HCT116 (cell line): ENCODE measurements at regions not wholly inside any gene's neighbourhood (a gene's known extent, or its start where the extent isn't known, plus 50 kb on each side); places are given as distances from the start of the nearest gene placed in this dataset.

Experiments used
- ATAC-seq: fragments of 200-7000 bp; cut with Tn5 transposase; 2 replicates; pipeline ENCODE4 v1.9.1; 2020; ENCODE audit warnings: mild to moderate bottlenecking, moderate library complexity
- BruUV-seq: library from RNA; stranded (reverse); fragments of 400-500 nt; replicated peaks from 2 replicates; lab custom pipeline; 2021; lab: Mats Ljungman, UMichigan
- CTCF ChIA-PET: fragments of 300-600 bp; sonication (Branson Sonifier 250); formaldehyde crosslinking; loops from one replicate; lab custom pipeline; 2021; ENCODE audit warnings: antibody characterized with exemption; lab: Charles Lee
- POLR2A ChIA-PET: fragments of 300-600, 350-600 bp; sonication (Branson Sonifier 250); formaldehyde crosslinking; loops from one replicate; lab custom pipeline; 2021; ENCODE audit warnings: antibody characterized with exemption; lab: Charles Lee
- RAD21 ChIA-PET, 2 experiments: fragments of 300-600 bp; sonication (Branson Sonifier 250); formaldehyde crosslinking; loops; one replicate each; lab custom pipeline; 2023; ENCODE audit warnings: low total read pairs in 2 of 2; ENCODE audit not compliant: uncharacterized antibody in 2 of 2, unreplicated experiment in 2 of 2, low non-redundant PET in 1 of 2; lab: Charles Lee
- DNase-seq: peaks from one replicate; pipeline ENCODE4 v3.0.0-alpha.2; 2010; ENCODE audit warnings: low read depth, low spot score
- H2AFZ ChIP-seq: fragments of 200-600 bp; shearing (Covaris generic), sonication (generic); 2 replicates; pipeline ENCODE4 v1.6.1; 2017; ENCODE audit warnings: low read depth, mixed run types, mixed read lengths, antibody characterized with exemption, low read length; ENCODE audit not compliant: poor library complexity, severe bottlenecking
- H3K27ac ChIP-seq: 2 replicates; pipeline ENCODE4 v1.5.1; 2012; ENCODE audit warnings: low read depth, low read length
- H3K27me3 ChIP-seq: fragments of 200-600 bp; sonication (generic); 2 replicates; pipeline ENCODE4 v1.6.1; 2016; ENCODE audit warnings: mixed run types, low read length, mixed read lengths; ENCODE audit not compliant: insufficient read depth
- H3K36me3 ChIP-seq, 2 experiments: fragments of 200-500 bp in 1 of 2; fragments of 200-600 bp in 1 of 2; sonication (Bioruptor generic) in 1 of 2; sonication (generic) in 1 of 2; 2 replicates each; pipeline versions ENCODE4 v1.5.1 to v1.6.1; 2014 to 2016; ENCODE audit warnings: low read length in 2 of 2, inconsistent platforms in 1 of 2, mixed read lengths in 1 of 2, mixed run types in 1 of 2; ENCODE audit not compliant: insufficient read depth in 2 of 2, control insufficient read depth in 1 of 2
- H3K4me1 ChIP-seq, 2 experiments: fragments of 200-600 bp in 1 of 2; sonication (generic) in 1 of 2; 2 replicates each; pipeline versions ENCODE4 v1.5.1 to v1.6.1; 2012 to 2017; ENCODE audit warnings: low read length in 2 of 2, inconsistent platforms in 1 of 2, mild to moderate bottlenecking in 1 of 2, mixed read lengths in 1 of 2, mixed run types in 1 of 2, moderate library complexity in 1 of 2; ENCODE audit not compliant: insufficient read depth in 2 of 2, control insufficient read depth in 1 of 2
- H3K4me2 ChIP-seq: fragments of 200-600 bp; sonication (generic); 2 replicates; pipeline ENCODE4 v1.6.1; 2017; ENCODE audit warnings: mixed run types, low read length, mixed read lengths
- H3K4me3 ChIP-seq, 2 experiments: fragments of 200-600 bp in 1 of 2; sonication (generic) in 1 of 2; replicated peaks in 1 of 2; 2 replicates each; pipeline ENCODE4 v1.5.1; 2011 to 2016; ENCODE audit warnings: low read length in 2 of 2, control low read depth in 1 of 2, low read depth in 1 of 2, mild to moderate bottlenecking in 1 of 2, mixed read lengths in 1 of 2, mixed run types in 1 of 2
- H3K79me2 ChIP-seq: fragments of 200-600 bp; sonication (generic); 2 replicates; pipeline ENCODE4 v1.6.1; 2017; ENCODE audit warnings: mild to moderate bottlenecking, mixed run types, low read length, moderate library complexity, mixed read lengths; ENCODE audit not compliant: insufficient read depth
- H3K9ac ChIP-seq: fragments of 200-600 bp; sonication (generic); 2 replicates; pipeline ENCODE4 v1.6.1; 2016; ENCODE audit warnings: low read length, mixed read lengths
- H3K9me2 ChIP-seq: fragments of 200-600 bp; sonication (generic), shearing (Covaris generic); 2 replicates; pipeline ENCODE4 v1.6.1; 2017; ENCODE audit warnings: mixed run types, mild to moderate bottlenecking, moderate library complexity; ENCODE audit not compliant: insufficient read depth
- H3K9me3 ChIP-seq, 2 experiments: fragments of 200-500 bp in 1 of 2; fragments of 200-600 bp in 1 of 2; sonication (Bioruptor generic) in 1 of 2; sonication (generic) in 1 of 2; 2 replicates each; pipeline ENCODE4 v1.6.1; 2014 to 2017; ENCODE audit warnings: low read length in 2 of 2, mixed read lengths in 2 of 2, inconsistent platforms in 1 of 2, low read depth in 1 of 2, mild to moderate bottlenecking in 1 of 2, mixed run types in 1 of 2, moderate library complexity in 1 of 2; ENCODE audit not compliant: control insufficient read depth in 1 of 2, insufficient read depth in 1 of 2
- H4K20me1 ChIP-seq: fragments of 200-600 bp; sonication (generic), shearing (Covaris generic); 2 replicates; pipeline ENCODE4 v1.6.1; 2017; ENCODE audit warnings: mixed run types, mild to moderate bottlenecking, moderate library complexity; ENCODE audit not compliant: insufficient read depth
- ATF3 ChIP-seq: IDR thresholded peaks from 2 replicates; pipeline ENCODE4 v1.6.1; 2012
- CBX3 ChIP-seq: IDR thresholded peaks from 2 replicates; pipeline ENCODE4 v1.6.1; 2012; ENCODE audit warnings: low read depth
- EZH2 ChIP-seq: fragments of 200-600 bp; sonication (generic); IDR thresholded peaks from 2 replicates; pipeline ENCODE4 v1.6.1; 2017; ENCODE audit warnings: antibody characterized with exemption, mixed run types
- POLR2A ChIP-seq: IDR thresholded peaks from 2 replicates; pipeline ENCODE4 v1.7.0; 2011; ENCODE audit warnings: borderline replicate concordance; ENCODE audit not compliant: insufficient read depth, insufficient read length; ENCODE audit errors: extremely low read depth
- RAD21 ChIP-seq: IDR thresholded peaks from 2 replicates; pipeline ENCODE4 v1.6.1; 2012; ENCODE audit warnings: low read depth, mild to moderate bottlenecking
- SRF ChIP-seq: IDR thresholded peaks from 2 replicates; pipeline ENCODE4 v1.6.1; 2012; ENCODE audit warnings: low read depth
- YY1 ChIP-seq: IDR thresholded peaks from 2 replicates; pipeline ENCODE4 v1.6.1; 2011; ENCODE audit warnings: low read length, low read depth, moderate library complexity, mild to moderate bottlenecking; ENCODE audit not compliant: insufficient replicate concordance; ENCODE audit errors: extremely low read depth
- intact Hi-C: fragments of 100-400 bp; cut with micrococcal nuclease; formaldehyde crosslinking; loops from 2 replicates; pipeline ENCODE4 v1.10.0; 2022
- TF ChIP-seq, protein P1 (sequence below): IDR thresholded peaks from 2 replicates; pipeline ENCODE4 v1.6.1; 2011; ENCODE audit warnings: mild to moderate bottlenecking, low read length, moderate library complexity; ENCODE audit not compliant: insufficient replicate concordance; ENCODE audit errors: extremely low read depth

DNA sequence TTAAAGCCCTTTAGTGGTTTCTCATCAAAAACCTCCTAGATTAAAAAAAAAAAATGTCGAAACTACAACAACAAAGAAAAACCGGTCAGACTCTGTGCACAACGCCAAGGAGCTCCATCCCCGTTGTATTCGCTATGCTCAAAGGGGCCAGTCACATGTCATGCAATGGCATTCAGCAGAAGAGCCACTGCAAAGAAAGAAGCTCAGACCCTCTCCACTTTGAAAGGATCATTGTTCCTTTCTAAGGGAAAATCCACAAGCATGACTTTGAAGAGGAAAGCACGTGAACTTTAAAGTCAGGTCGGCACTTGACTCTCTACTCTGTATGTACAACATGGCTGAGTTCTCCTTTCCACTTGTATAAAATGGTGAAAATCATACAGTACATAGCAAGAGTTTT is 655.6 kb downstream of the ETS1 start:
- no peaks in the 10 kb centered on the region for H3K9me2 ChIP-seq
- DNase-seq (no peak), ATAC-seq (no peak)
- no peaks in the 10 kb centered on the region for H3K27me3 ChIP-seq
- H3K9me3 ChIP-seq = peaks cover 0 to 4% of the 10 kb centered on the region in 2 experiments; a peak in 2 of 4 replicates
- intact Hi-C loops = no loop called here
- no peaks in the 10 kb centered on the region for H3K36me3 ChIP-seq
- no peaks in the 10 kb centered on the region for H3K4me1 ChIP-seq
- H3K9ac ChIP-seq = no peak overlapping the region
- no peak overlapping the region for H3K4me3 ChIP-seq
- no peaks in the 10 kb centered on the region for H3K79me2 ChIP-seq
- no peaks in the 10 kb centered on the region for H4K20me1 ChIP-seq
- CTCF ChIA-PET = no interaction called here
- RAD21 ChIA-PET = no interaction called here
- H3K27ac ChIP-seq = no peak overlapping the region
- POLR2A ChIA-PET = no interaction called here
- no peak overlapping the region for H3K4me2 ChIP-seq
- TF ChIP-seq SRF = no peak
- TF ChIP-seq CBX3 = no peak
- BruUV-seq = no TSS peak
- H2AFZ ChIP-seq = no peak overlapping the region

- H3K9me2 ChIP-seq = no peaks in the 10 kb centered on the region
- TF ChIP-seq YY1 (no peak), POLR2A (no peak)
- TF ChIP-seq, all 23 proteins: peak for 0
- CTCF ChIA-PET = no interaction called here
- Histone ChIP-seq H3K9me3 (peaks cover 0 to 1% of the 10 kb centered on the region in 2 experiments; a peak in 2 of 4 replicates), H4K20me1 (no peaks in the 10 kb centered on the region), H3K4me3 (no peak overlapping the region), H3K27me3 (no peaks in the 10 kb centered on the region), H3K36me3 (no peaks in the 10 kb centered on the region), H2AFZ (no peak overlapping the region), H3K27ac (no peak overlapping the region), H3K9ac (no peak overlapping the region), H3K79me2 (no peaks in the 10 kb centered on the region), H3K4me1 (no peaks in the 10 kb centered on the region), H3K4me2 (no peak overlapping the region)
- POLR2A ChIA-PET = no interaction called here
- DNase-seq (no peak), ATAC-seq (no peak)
- RAD21 ChIA-PET = no interaction called here
- no TSS peak for BruUV-seq
- intact Hi-C loops = no loop called here
These were observed 660.6 kb downstream of the ETS1 start for GRCh38 chr11:127926721-127927120.

DNA sequence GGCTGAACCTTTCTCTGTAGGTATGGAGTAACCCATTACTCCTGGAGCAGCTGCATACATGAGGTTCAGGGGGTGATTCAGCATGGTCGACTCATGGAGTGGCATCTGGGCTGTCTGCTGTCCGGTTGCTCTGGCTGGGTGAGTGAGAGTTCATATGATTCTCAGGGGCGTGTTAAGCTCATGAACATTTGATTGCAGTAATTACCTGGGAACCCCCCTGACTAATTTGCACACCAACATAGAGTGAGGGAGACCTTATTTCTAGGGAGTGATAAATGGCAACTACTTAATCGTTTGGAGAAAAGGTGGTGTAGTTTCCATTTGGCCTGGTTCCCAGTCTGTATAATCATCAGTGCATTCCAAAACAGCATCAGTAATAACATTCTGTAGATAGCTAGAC is 661.9 kb downstream of the ETS1 start:
- H3K4me2 ChIP-seq = no peak overlapping the region
- H3K9me2 ChIP-seq = no peaks in the 10 kb centered on the region
- H3K4me3 ChIP-seq = no peak overlapping the region
- no peaks in the 10 kb centered on the region; a peak in 2 of 4 replicates for H3K9me3 ChIP-seq
- H3K79me2 ChIP-seq = no peaks in the 10 kb centered on the region
- no peaks in the 10 kb centered on the region for H3K36me3 ChIP-seq
- H3K27ac ChIP-seq = no peak overlapping the region
- ATAC-seq (no peak), DNase-seq (no peak)
- H3K27me3 ChIP-seq = no peaks in the 10 kb centered on the region
- no peak overlapping the region for H3K9ac ChIP-seq
- H2AFZ ChIP-seq = no peak overlapping the region
- H4K20me1 ChIP-seq = no peaks in the 10 kb centered on the region
- POLR2A ChIA-PET = no interaction called here
- no TSS peak for BruUV-seq
- H3K4me1 ChIP-seq = no peaks in the 10 kb centered on the region
- CTCF ChIA-PET = no interaction called here
- RAD21 ChIA-PET = no interaction called here
- intact Hi-C loops = no loop called here
- no peak for TF ChIP-seq EZH2
- no peak for TF ChIP-seq ATF3
- no peak for TF ChIP-seq POLR2A
- TF ChIP-seq, protein P1, sequence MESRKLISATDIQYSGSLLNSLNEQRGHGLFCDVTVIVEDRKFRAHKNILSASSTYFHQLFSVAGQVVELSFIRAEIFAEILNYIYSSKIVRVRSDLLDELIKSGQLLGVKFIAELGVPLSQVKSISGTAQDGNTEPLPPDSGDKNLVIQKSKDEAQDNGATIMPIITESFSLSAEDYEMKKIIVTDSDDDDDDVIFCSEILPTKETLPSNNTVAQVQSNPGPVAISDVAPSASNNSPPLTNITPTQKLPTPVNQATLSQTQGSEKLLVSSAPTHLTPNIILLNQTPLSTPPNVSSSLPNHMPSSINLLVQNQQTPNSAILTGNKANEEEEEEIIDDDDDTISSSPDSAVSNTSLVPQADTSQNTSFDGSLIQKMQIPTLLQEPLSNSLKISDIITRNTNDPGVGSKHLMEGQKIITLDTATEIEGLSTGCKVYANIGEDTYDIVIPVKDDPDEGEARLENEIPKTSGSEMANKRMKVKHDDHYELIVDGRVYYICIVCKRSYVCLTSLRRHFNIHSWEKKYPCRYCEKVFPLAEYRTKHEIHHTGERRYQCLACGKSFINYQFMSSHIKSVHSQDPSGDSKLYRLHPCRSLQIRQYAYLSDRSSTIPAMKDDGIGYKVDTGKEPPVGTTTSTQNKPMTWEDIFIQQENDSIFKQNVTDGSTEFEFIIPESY = no peak
- no peak for TF ChIP-seq RAD21
